ENCODE measurements at regions not wholly inside any gene's neighbourhood (a gene's known extent, or its start where the extent isn't known, plus 50 kb on each side); places are given as distances from the start of the nearest gene placed in this dataset.

DNA sequence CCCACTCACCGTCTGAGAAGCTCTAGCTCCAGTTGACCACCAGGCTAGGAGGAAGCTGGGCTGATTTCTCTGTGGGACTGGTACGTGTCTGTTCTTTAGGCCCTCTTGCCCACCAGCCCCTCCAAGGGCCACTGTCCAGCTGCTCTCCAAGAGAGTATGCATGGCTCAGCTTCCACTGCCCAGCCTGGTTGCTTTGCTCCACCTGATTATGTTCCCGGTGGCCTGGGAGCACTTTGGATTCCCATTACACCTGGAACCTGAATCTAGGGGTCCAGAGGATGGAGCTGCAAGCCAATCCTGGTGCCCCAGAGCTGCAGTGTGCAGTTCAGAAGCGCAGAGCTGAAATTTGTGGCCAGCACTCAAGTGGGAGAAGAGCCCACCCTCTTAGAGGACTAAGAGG lies 402.1 kb upstream of the CNTN6 start:
- H3K4me1 ChIP-seq (ENCODE audit: insufficient read depth, low read length, poor library complexity, severe bottlenecking): no peaks in the 10 kb centered on the region
- intact Hi-C loops (cut with micrococcal nuclease; ENCODE audit: unreplicated experiment): no loop called here
- CTCF ChIA-PET: no interaction called here
- H3K27ac ChIP-seq (ENCODE audit: low read depth, low read length, poor library complexity, severe bottlenecking): no peak overlapping the region
- POLR2A ChIA-PET (ENCODE audit: low non-redundant PET): no interaction called here
- TF ChIP-seq, protein P1, sequence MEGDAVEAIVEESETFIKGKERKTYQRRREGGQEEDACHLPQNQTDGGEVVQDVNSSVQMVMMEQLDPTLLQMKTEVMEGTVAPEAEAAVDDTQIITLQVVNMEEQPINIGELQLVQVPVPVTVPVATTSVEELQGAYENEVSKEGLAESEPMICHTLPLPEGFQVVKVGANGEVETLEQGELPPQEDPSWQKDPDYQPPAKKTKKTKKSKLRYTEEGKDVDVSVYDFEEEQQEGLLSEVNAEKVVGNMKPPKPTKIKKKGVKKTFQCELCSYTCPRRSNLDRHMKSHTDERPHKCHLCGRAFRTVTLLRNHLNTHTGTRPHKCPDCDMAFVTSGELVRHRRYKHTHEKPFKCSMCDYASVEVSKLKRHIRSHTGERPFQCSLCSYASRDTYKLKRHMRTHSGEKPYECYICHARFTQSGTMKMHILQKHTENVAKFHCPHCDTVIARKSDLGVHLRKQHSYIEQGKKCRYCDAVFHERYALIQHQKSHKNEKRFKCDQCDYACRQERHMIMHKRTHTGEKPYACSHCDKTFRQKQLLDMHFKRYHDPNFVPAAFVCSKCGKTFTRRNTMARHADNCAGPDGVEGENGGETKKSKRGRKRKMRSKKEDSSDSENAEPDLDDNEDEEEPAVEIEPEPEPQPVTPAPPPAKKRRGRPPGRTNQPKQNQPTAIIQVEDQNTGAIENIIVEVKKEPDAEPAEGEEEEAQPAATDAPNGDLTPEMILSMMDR (conservative IDR thresholded peaks at IDR 0.05; ENCODE audit: low read depth, low read length): no peak
- TF ChIP-seq EZH2 (IDR thresholded peaks at IDR 0.05; ENCODE audit: borderline replicate concordance, low read depth, low read length, poor library complexity, severe bottlenecking): no peak
- BruUV-seq (replicated peaks): no TSS peak
- no peaks in the 10 kb centered on the region for H3K36me3 ChIP-seq (ENCODE audit: insufficient read depth, low read length, poor library complexity, severe bottlenecking)
- H3K4me3 ChIP-seq (ENCODE audit: low read depth, low read length, poor library complexity, severe bottlenecking): no peak overlapping the region
- H3K27me3 ChIP-seq (replicated peaks; ENCODE audit: insufficient read depth, low read depth, low read length, poor library complexity): no peaks in the 10 kb centered on the region
- DNase-seq (ENCODE audit: low spot score): no peak
- peaks cover 6% of the 10 kb centered on the region for H3K9me3 ChIP-seq (ENCODE audit: low read depth, low read length, poor library complexity, severe bottlenecking)

DNA sequence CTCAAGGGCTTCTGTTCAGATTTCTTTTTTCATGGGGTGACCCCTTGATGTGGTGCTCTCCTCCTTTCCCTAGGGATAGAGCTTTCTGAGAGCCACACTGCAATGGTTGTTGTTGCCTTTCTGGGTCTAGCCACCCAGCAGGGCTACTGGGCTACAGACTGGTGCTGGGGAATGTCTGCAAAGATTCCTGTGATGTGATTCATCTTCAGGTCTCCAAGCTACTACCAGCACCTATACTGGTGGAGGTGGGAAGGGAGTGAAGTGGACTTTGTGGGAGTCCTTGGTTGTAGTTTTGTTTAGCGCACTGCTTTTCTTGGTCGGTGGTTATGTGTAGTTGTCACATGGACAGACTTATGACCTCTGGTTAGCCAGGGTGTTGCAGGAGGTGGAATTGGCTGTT lies 392.3 kb upstream of the CNTN6 start:
- BruUV-seq (replicated peaks): no TSS peak
- Histone ChIP-seq H3K36me3 (ENCODE audit: insufficient read depth, low read length, poor library complexity, severe bottlenecking) (no peaks in the 10 kb centered on the region), H3K9me3 (ENCODE audit: low read depth, low read length, poor library complexity, severe bottlenecking) (peaks cover 4% of the 10 kb centered on the region), H3K27ac (ENCODE audit: low read depth, low read length, poor library complexity, severe bottlenecking) (no peak overlapping the region), H3K4me1 (ENCODE audit: insufficient read depth, low read length, poor library complexity, severe bottlenecking) (no peaks in the 10 kb centered on the region), H3K27me3 (replicated peaks; ENCODE audit: insufficient read depth, low read depth, low read length, poor library complexity) (no peaks in the 10 kb centered on the region), H3K4me3 (ENCODE audit: low read depth, low read length, poor library complexity, severe bottlenecking) (no peak overlapping the region)
- intact Hi-C loops (cut with micrococcal nuclease; ENCODE audit: unreplicated experiment): no loop called here
- ChIA-PET CTCF (no interaction called here), POLR2A (ENCODE audit: low non-redundant PET) (no interaction called here)
- DNase-seq (ENCODE audit: low spot score): no peak
- no peak for TF ChIP-seq EZH2 (IDR thresholded peaks at IDR 0.05; ENCODE audit: borderline replicate concordance, low read depth, low read length, poor library complexity, severe bottlenecking)
- TF ChIP-seq, protein P1 (conservative IDR thresholded peaks at IDR 0.05; ENCODE audit: low read depth, low read length): no peak

DNA sequence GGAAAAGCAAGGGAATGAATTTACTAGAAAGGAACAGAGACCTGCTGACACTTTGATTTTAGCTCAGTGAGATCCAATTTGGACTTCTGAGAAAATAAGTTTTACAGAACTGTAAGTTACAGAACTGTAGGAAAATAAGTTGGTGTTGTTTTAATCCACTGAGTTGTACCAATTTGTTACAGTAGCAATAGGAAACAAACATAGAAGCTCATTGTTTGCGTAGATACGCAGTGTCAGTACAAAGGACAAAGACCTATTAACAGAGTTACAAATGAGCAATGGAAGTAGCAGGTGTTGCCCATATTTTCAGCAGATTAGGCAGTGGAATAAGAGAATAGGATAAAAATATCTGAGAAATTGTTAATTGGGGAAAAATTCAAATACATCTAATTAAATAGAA lies 385.8 kb upstream of the CNTN6 start:
- H3K27ac ChIP-seq (ENCODE audit: low read depth, low read length, poor library complexity, severe bottlenecking): no peak overlapping the region
- DNase-seq (ENCODE audit: low spot score): no peak
- no peaks in the 10 kb centered on the region for H3K36me3 ChIP-seq (ENCODE audit: insufficient read depth, low read length, poor library complexity, severe bottlenecking)
- ChIA-PET CTCF (no interaction called here), POLR2A (ENCODE audit: low non-redundant PET) (no interaction called here)
- H3K4me1 ChIP-seq (ENCODE audit: insufficient read depth, low read length, poor library complexity, severe bottlenecking): no peaks in the 10 kb centered on the region
- no peak overlapping the region for H3K4me3 ChIP-seq (ENCODE audit: low read depth, low read length, poor library complexity, severe bottlenecking)
- intact Hi-C loops (cut with micrococcal nuclease; ENCODE audit: unreplicated experiment): no loop called here
- H3K27me3 ChIP-seq (replicated peaks; ENCODE audit: insufficient read depth, low read depth, low read length, poor library complexity): no peaks in the 10 kb centered on the region
- H3K9me3 ChIP-seq (ENCODE audit: low read depth, low read length, poor library complexity, severe bottlenecking): no peaks in the 10 kb centered on the region
- no TSS peak for BruUV-seq (replicated peaks)
- TF ChIP-seq, protein P1 (conservative IDR thresholded peaks at IDR 0.05; ENCODE audit: low read depth, low read length): no peak
- no peak for TF ChIP-seq EZH2 (IDR thresholded peaks at IDR 0.05; ENCODE audit: borderline replicate concordance, low read depth, low read length, poor library complexity, severe bottlenecking)
